Ascending aorta (tissue), 2 donors: ENCODE measurements at regions not wholly inside any gene's neighbourhood (a gene's known extent, or its start where the extent isn't known, plus 50 kb on each side); places are given as distances from the start of the nearest gene placed in this dataset.

Experiments
- DNase-seq, 2 donors: peaks; one replicate each; pipeline ENCODE4 v3.0.0-alpha.2; 2019; ENCODE audit warnings: low spot score in 2 of 2
- H3K27ac ChIP-seq, 2 donors: fragments of 200-600 bp; sonication (generic); one replicate each; pipeline ENCODE4 v1.5.1; 2016 to 2017; ENCODE audit warnings: mild to moderate bottlenecking in 1 of 2
- H3K27me3 ChIP-seq: fragments of 200-600 bp; sonication (generic); one replicate; pipeline ENCODE4 v1.5.1; 2017
- H3K36me3 ChIP-seq, 2 donors: fragments of 200-600 bp; sonication (generic); one replicate each; pipeline ENCODE4 v1.5.1; 2016
- H3K4me1 ChIP-seq, 2 donors: fragments of 200-600 bp; sonication (generic); one replicate each; pipeline ENCODE4 v1.5.1; 2016 to 2017; ENCODE audit warnings: mild to moderate bottlenecking in 1 of 2
- H3K4me3 ChIP-seq, 2 donors: fragments of 200-600 bp; sonication (generic); one replicate each; pipeline ENCODE4 v1.5.1; 2016 to 2017; ENCODE audit warnings: mild to moderate bottlenecking in 1 of 2
- H3K9me3 ChIP-seq, 2 donors: fragments of 200-600 bp; sonication (generic); one replicate each; pipeline ENCODE4 v1.5.1; 2016
- CTCF ChIP-seq, 3 experiments: fragments of 200-600 bp in 2 of 3; fragments of 450-650 bp in 1 of 3; sonication (generic) in 2 of 3; IDR thresholded peaks; one replicate each; pipeline ENCODE4 v1.5.1; 2016 to 2019; ENCODE audit warnings: antibody characterized with exemption in 3 of 3, mild to moderate bottlenecking in 1 of 3, moderate library complexity in 1 of 3
- intact Hi-C: fragments of 100-400 bp; cut with DNase I; formaldehyde crosslinking; loops from one replicate; pipeline ENCODE4 v1.15.1; 2023

- no peak for DNase-seq
- intact Hi-C loops: no loop called here
- H3K9me3 ChIP-seq: no peaks in the 10 kb centered on the region
- no peak overlapping the region for H3K27ac ChIP-seq
- H3K36me3 ChIP-seq: no peaks in the 10 kb centered on the region
- no peak for TF ChIP-seq CTCF (IDR thresholded peaks at IDR 0.05)
- H3K27me3 ChIP-seq: no peaks in the 10 kb centered on the region
- H3K4me1 ChIP-seq: no peaks in the 10 kb centered on the region
- H3K4me3 ChIP-seq: no peak overlapping the region
These were observed 537.1 kb upstream of the POM121L12 start for GRCh38 chr7:52498366-52498765.

- DNase-seq: no peak
These were observed 549.2 kb upstream of the POM121L12 start for GRCh38 chr7:52486267-52486666.

GRCh38 chr7:52482076-52482475, 553.4 kb upstream of the POM121L12 start:
- DNase-seq: no peak
- H3K27me3 ChIP-seq: no peaks in the 10 kb centered on the region
- no peak for TF ChIP-seq CTCF (IDR thresholded peaks at IDR 0.05)
- no peak overlapping the region for H3K4me3 ChIP-seq
- intact Hi-C loops: no loop called here
- H3K36me3 ChIP-seq: no peaks in the 10 kb centered on the region
- H3K9me3 ChIP-seq: no peaks in the 10 kb centered on the region
- H3K27ac ChIP-seq: no peak overlapping the region
- H3K4me1 ChIP-seq: no peaks in the 10 kb centered on the region

More at GRCh38 chr7:52486267-52486666, 549.2 kb upstream of the POM121L12 start:
- Histone ChIP-seq H3K4me1 (no peaks in the 10 kb centered on the region), H3K9me3 (no peaks in the 10 kb centered on the region), H3K27me3 (no peaks in the 10 kb centered on the region), H3K36me3 (no peaks in the 10 kb centered on the region), H3K4me3 (no peak overlapping the region), H3K27ac (no peak overlapping the region)
- intact Hi-C loops: no loop called here
- no peak for TF ChIP-seq CTCF (IDR thresholded peaks at IDR 0.05)

GRCh38 chr7:52481571-52481970, 553.9 kb upstream of the POM121L12 start:
- no peak for DNase-seq
- Histone ChIP-seq H3K4me1 (no peaks in the 10 kb centered on the region), H3K27ac (no peak overlapping the region), H3K27me3 (no peaks in the 10 kb centered on the region), H3K36me3 (no peaks in the 10 kb centered on the region), H3K4me3 (no peak overlapping the region), H3K9me3 (no peaks in the 10 kb centered on the region)
- no peak for TF ChIP-seq CTCF (IDR thresholded peaks at IDR 0.05)
- intact Hi-C loops: no loop called here

GRCh38 chr7:52479990-52480389, 555.4 kb upstream of the POM121L12 start:
- no peak for DNase-seq
- intact Hi-C loops: no loop called here

More at GRCh38 chr7:52479990-52480389, 555.4 kb upstream of the POM121L12 start:
- Histone ChIP-seq H3K27ac (no peak overlapping the region), H3K27me3 (no peaks in the 10 kb centered on the region), H3K9me3 (no peaks in the 10 kb centered on the region), H3K4me1 (no peaks in the 10 kb centered on the region), H3K4me3 (no peak overlapping the region), H3K36me3 (no peaks in the 10 kb centered on the region)
- TF ChIP-seq CTCF (IDR thresholded peaks at IDR 0.05): no peak
